Activated T-cell treated with anti-CD3 and anti-CD28 coated beads, Interleukin-2, amount 50 U/mL, for 24 hours (primary cell): ENCODE measurements at regions not wholly inside any gene's neighbourhood (a gene's known extent, or its start where the extent isn't known, plus 50 kb on each side); places are given as distances from the start of the nearest gene placed in this dataset.

Experiments
- DNase-seq: peaks from one replicate; pipeline ENCODE4 v3.0.0-alpha.2; 2020
- H3K27ac Mint-ChIP-seq: 2 replicates; pipeline ENCODE4 v1.8.0; 2020; ENCODE audit warnings: mild to moderate bottlenecking, mixed read lengths
- H3K27me3 Mint-ChIP-seq: 2 replicates; pipeline ENCODE4 v1.8.0; 2020; ENCODE audit warnings: mixed read lengths
- H3K36me3 Mint-ChIP-seq: 2 replicates; pipeline ENCODE4 v1.8.0; 2020; ENCODE audit warnings: low read depth, mixed read lengths
- H3K4me1 Mint-ChIP-seq: 2 replicates; pipeline ENCODE4 v1.8.0; 2020; ENCODE audit warnings: low read depth, mixed read lengths
- H3K4me3 Mint-ChIP-seq: 2 replicates; pipeline ENCODE4 v1.8.0; 2020; ENCODE audit warnings: mild to moderate bottlenecking, moderate library complexity, mixed read lengths
- H3K9me3 Mint-ChIP-seq: 2 replicates; pipeline ENCODE4 v1.8.0; 2020; ENCODE audit warnings: mixed read lengths

DNA sequence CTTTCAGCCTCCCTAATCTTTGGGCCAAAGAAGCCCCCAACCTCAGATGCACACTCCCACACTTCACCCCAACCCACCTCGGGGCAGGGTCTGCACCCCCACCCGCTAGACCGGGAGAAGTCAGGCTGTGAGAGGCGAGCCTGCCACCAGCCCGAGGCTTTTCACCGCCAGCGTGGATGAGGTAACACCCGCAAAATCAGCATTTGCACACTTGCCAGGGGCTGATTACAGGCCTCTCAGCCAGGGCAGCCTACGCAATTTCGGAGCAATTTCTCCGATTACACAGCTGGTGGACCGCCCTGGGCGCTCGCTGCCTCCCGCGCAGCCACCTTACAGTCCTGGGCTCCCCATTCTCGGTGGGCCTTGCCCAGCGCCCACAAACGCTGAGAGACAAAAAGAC lies 68.5 kb downstream of the FOXD1 start:
- H3K4me3 Mint-ChIP-seq = no peak overlapping the region

DNA sequence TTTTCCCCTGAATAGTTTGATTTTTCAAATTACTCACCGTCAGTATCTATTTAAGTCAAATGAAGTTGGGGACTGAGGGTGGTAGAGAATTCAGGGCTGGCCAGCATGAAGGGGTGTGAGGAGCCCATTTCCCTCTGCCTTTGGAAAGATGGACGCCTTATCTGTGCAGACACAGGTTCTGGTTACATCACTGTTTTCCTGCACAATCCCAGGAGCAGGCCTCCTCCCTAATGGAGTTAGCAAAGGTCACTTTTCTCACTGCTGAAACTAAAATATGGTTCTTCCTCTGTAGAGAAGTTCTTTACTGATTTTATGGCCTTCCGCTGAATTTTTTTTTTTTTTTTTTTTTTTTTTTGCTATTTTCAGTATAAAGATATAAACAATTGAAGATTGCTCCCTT lies 69.1 kb downstream of the FOXD1 start:
- peaks cover 2% of the 10 kb centered on the region for H3K9me3 Mint-ChIP-seq
- no peak for DNase-seq
- no peak overlapping the region for H3K4me3 Mint-ChIP-seq
- H3K4me1 Mint-ChIP-seq = peaks cover 19% of the 10 kb centered on the region
- no peak overlapping the region for H3K27ac Mint-ChIP-seq
- no peaks in the 10 kb centered on the region for H3K36me3 Mint-ChIP-seq
- H3K27me3 Mint-ChIP-seq = peaks cover 90% of the 10 kb centered on the region

More for the DNA sequence above, 68.5 kb downstream of the FOXD1 start:
- H3K27ac Mint-ChIP-seq = peak overlapping the region; percentile 14
- peaks cover 7% of the 10 kb centered on the region for H3K9me3 Mint-ChIP-seq
- peaks cover 90% of the 10 kb centered on the region for H3K27me3 Mint-ChIP-seq
- H3K36me3 Mint-ChIP-seq = peaks cover 1% of the 10 kb centered on the region
- peaks cover 19% of the 10 kb centered on the region for H3K4me1 Mint-ChIP-seq
- DNase-seq = no peak

GRCh38 chr5:73378765-73379164 lies 69.8 kb downstream of the FOXD1 start:
- H3K36me3 Mint-ChIP-seq = no peaks in the 10 kb centered on the region
- H3K4me3 Mint-ChIP-seq = no peak overlapping the region
- peaks cover 19% of the 10 kb centered on the region for H3K4me1 Mint-ChIP-seq
- peaks cover 2% of the 10 kb centered on the region for H3K9me3 Mint-ChIP-seq
- H3K27me3 Mint-ChIP-seq = peaks cover 92% of the 10 kb centered on the region
- no peak overlapping the region for H3K27ac Mint-ChIP-seq
- no peak for DNase-seq

GRCh38 chr5:73378070-73378469 lies 70.5 kb downstream of the FOXD1 start:
- H3K4me3 Mint-ChIP-seq = no peak overlapping the region
- no peak for DNase-seq
- H3K9me3 Mint-ChIP-seq = no peaks in the 10 kb centered on the region
- peaks cover 91% of the 10 kb centered on the region for H3K27me3 Mint-ChIP-seq
- peaks cover 19% of the 10 kb centered on the region for H3K4me1 Mint-ChIP-seq
- H3K36me3 Mint-ChIP-seq = no peaks in the 10 kb centered on the region
- no peak overlapping the region for H3K27ac Mint-ChIP-seq

DNA sequence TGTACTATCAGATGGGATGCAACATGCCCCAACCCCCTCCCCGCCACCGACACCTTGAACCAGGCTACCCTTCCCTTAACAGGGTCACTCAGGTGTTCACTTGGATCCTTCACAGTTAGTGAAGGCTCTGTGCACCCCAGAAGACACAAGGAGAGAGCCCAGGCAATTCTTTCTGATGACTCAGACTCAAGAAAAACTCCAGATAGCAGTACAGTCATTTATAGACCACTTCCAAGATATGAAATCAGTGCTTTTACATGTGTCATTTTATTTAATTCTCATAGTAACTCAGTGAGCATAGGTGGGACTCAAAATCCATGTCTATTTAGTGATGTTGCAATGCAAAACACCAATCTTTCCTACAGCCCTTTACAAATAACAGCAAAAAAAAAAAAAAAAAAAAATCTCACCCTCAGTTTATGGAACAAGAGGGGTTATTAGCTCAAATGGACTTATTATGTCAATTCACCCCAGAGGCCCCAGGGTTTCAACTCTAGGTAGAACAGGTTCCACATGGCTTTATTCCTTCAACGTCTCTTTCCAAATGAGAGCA lies 71.9 kb downstream of the FOXD1 start:
- H3K4me1 Mint-ChIP-seq = peaks cover 19% of the 10 kb centered on the region
- no peaks in the 10 kb centered on the region for H3K36me3 Mint-ChIP-seq
- peaks cover 91% of the 10 kb centered on the region for H3K27me3 Mint-ChIP-seq
- no peak overlapping the region for H3K4me3 Mint-ChIP-seq
- DNase-seq = no peak
- H3K9me3 Mint-ChIP-seq = no peaks in the 10 kb centered on the region
- H3K27ac Mint-ChIP-seq = no peak overlapping the region

DNA sequence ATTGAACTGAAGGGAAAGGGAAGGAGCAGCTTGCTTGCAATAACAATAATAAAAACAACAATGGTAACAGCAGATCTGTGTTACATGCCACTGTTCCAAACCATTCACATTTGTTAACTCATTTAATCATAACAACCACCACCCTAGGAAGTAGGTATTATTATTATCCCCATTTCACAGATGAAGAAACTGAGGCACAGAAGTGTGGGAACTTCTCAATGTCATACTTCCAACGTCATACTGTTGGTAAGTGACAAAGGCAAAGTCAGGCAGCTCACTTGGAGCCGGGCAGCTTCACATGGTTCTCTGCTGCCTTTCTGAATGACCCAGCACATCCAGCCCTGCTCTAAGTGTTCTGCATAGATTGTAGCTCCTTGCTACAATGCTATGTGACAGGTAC lies 72.6 kb downstream of the FOXD1 start:
- Mint-ChIP-seq H3K4me1 (peaks cover 13% of the 10 kb centered on the region), H3K27me3 (peaks cover 91% of the 10 kb centered on the region)

DNA sequence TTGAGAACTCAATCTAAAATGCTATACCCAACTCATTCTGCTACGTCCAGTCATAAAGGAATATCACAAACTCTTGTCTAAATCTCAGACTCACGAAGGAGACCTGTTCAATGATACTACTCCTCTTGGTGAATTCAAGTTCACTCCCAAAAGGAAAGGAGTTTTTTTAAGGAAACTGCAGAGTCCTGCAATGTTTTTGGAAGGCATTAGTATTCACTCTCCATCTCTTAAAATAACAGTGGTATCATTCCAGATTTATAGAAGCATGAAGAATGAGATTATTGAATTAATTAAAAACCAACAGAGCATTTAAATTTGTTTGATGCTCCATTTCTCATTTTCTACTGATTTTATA lies 73.4 kb downstream of the FOXD1 start:
- Mint-ChIP-seq H3K9me3 (no peaks in the 10 kb centered on the region), H3K4me3 (no peak overlapping the region), H3K27ac (no peak overlapping the region), H3K36me3 (no peaks in the 10 kb centered on the region), H3K4me1 (peaks cover 5% of the 10 kb centered on the region), H3K27me3 (peaks cover 84% of the 10 kb centered on the region)
- DNase-seq = no peak

More for the DNA sequence above, 72.6 kb downstream of the FOXD1 start:
- no peaks in the 10 kb centered on the region for H3K36me3 Mint-ChIP-seq
- no peaks in the 10 kb centered on the region for H3K9me3 Mint-ChIP-seq
- H3K4me3 Mint-ChIP-seq = no peak overlapping the region
- DNase-seq = no peak
- H3K27ac Mint-ChIP-seq = no peak overlapping the region

GRCh38 chr5:73374520-73375190 lies 73.9 kb downstream of the FOXD1 start:
- H3K36me3 Mint-ChIP-seq = no peaks in the 10 kb centered on the region
- no peak overlapping the region for H3K4me3 Mint-ChIP-seq
- no peak for DNase-seq
- H3K27me3 Mint-ChIP-seq = peaks cover 83% of the 10 kb centered on the region
- peaks cover under 1% of the 10 kb centered on the region for H3K4me1 Mint-ChIP-seq
- H3K9me3 Mint-ChIP-seq = no peaks in the 10 kb centered on the region
- H3K27ac Mint-ChIP-seq = no peak overlapping the region

DNA sequence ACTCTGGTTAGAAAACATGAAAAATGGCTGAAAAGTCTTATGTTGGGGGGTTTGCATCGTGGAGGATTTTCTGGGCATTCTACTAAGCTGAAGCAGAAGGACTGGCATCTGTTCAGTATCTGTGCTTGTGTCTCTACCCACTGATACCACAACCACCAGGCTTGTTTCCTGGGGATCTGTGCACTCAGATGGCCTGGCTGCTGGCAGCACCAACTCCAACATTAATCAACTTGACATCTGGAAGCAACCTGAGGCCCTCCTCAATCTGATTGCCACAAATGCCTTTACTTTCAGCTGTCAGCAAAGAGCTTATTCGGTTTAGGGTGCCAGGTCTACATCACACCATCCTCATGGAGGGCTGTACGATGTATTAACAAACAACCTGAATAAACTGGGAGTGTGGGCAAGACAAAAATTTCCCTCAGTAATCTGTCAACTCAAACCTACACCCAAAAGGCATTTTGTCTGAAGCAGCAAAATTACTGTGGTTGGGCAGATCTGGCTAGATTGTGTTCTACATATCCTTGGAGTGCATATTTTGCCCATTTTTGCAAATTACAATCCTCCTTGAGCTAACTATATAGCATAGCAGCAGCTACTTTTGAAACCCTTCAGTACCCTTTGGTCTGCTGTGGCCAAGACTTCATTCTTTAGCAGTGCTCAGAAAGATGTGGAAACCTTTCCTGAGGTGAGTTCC lies 74.6 kb downstream of the FOXD1 start:
- Mint-ChIP-seq H3K4me1 (no peaks in the 10 kb centered on the region), H3K36me3 (no peaks in the 10 kb centered on the region), H3K27ac (no peak overlapping the region), H3K9me3 (no peaks in the 10 kb centered on the region), H3K27me3 (peaks cover 82% of the 10 kb centered on the region), H3K4me3 (no peak overlapping the region)
- DNase-seq = no peak

GRCh38 chr5:73370640-73371583 lies 77.7 kb downstream of the FOXD1 start:
- Mint-ChIP-seq H3K4me3 (no peak overlapping the region), H3K27me3 (peaks cover 76% of the 10 kb centered on the region), H3K27ac (no peak overlapping the region), H3K36me3 (no peaks in the 10 kb centered on the region), H3K9me3 (no peaks in the 10 kb centered on the region), H3K4me1 (no peaks in the 10 kb centered on the region)
- no peak for DNase-seq

GRCh38 chr5:73370095-73370494 lies 78.5 kb downstream of the FOXD1 start:
- Mint-ChIP-seq H3K4me3 (no peak overlapping the region), H3K27ac (no peak overlapping the region)

DNA sequence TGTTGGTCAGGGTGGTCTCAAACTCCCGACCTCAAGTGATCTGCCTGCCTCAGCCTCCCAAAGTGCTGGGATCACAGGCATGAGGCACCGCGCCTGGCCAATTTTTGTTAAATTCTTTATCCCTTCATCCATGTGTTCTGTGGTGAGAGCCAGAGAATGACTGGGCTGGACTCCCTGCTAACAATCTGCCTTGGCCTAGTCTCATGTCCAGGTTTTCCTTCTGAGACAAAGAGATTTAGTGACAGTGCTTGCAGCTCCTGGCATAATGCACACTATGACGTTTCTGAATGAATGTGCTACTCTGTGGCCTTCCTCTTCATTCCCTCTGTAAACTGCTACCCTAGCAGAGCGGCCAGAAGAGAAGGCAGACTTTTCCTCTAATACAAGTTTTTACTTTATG lies 79.3 kb downstream of the FOXD1 start:
- Mint-ChIP-seq H3K27ac (no peak overlapping the region), H3K27me3 (peaks cover 68% of the 10 kb centered on the region), H3K4me1 (no peaks in the 10 kb centered on the region), H3K4me3 (no peak overlapping the region), H3K36me3 (no peaks in the 10 kb centered on the region), H3K9me3 (no peaks in the 10 kb centered on the region)
- no peak for DNase-seq

More at GRCh38 chr5:73370095-73370494, 78.5 kb downstream of the FOXD1 start:
- H3K9me3 Mint-ChIP-seq = no peaks in the 10 kb centered on the region
- no peak for DNase-seq
- no peaks in the 10 kb centered on the region for H3K4me1 Mint-ChIP-seq
- H3K36me3 Mint-ChIP-seq = no peaks in the 10 kb centered on the region
- H3K27me3 Mint-ChIP-seq = peaks cover 70% of the 10 kb centered on the region

GRCh38 chr5:73367650-73368049 lies 80.9 kb downstream of the FOXD1 start:
- Mint-ChIP-seq H3K36me3 (no peaks in the 10 kb centered on the region), H3K27ac (no peak overlapping the region)

GRCh38 chr5:73365990-73366667 lies 82.4 kb downstream of the FOXD1 start:
- DNase-seq = no peak
- no peak overlapping the region for H3K4me3 Mint-ChIP-seq
- H3K4me1 Mint-ChIP-seq = no peaks in the 10 kb centered on the region
- no peaks in the 10 kb centered on the region for H3K9me3 Mint-ChIP-seq
- no peaks in the 10 kb centered on the region for H3K36me3 Mint-ChIP-seq
- no peak overlapping the region for H3K27ac Mint-ChIP-seq
- H3K27me3 Mint-ChIP-seq = peaks cover 59% of the 10 kb centered on the region

More at GRCh38 chr5:73367650-73368049, 80.9 kb downstream of the FOXD1 start:
- Mint-ChIP-seq H3K27me3 (peaks cover 62% of the 10 kb centered on the region), H3K4me3 (no peak overlapping the region), H3K9me3 (no peaks in the 10 kb centered on the region), H3K4me1 (no peaks in the 10 kb centered on the region)
- DNase-seq = no peak
